ENCODE measurements at regions not wholly inside any gene's neighbourhood (a gene's known extent, or its start where the extent isn't known, plus 50 kb on each side); places are given as distances from the start of the nearest gene placed in this dataset.

GRCh38 chr5:125550274-125550673, 803.8 kb upstream of the ZNF608 start:
- no peak for DNase-seq (ENCODE audit: low read depth, low spot score)
- no peaks in the 10 kb centered on the region for H3K36me3 ChIP-seq (ENCODE audit: control insufficient read depth, insufficient read depth, low read length)
- no TSS peak for BruUV-seq (replicated peaks)
- peaks cover 7% of the 10 kb centered on the region; the same call in 1 of the 2 replicates for H3K9me3 ChIP-seq (ENCODE audit: control insufficient read depth, insufficient read depth, low read depth, low read length)
- no peak overlapping the region for H3K4me3 ChIP-seq (ENCODE audit: low read depth in 2 of 2, low read length in 2 of 2)
- peak; percentile 79 for ATAC-seq
- CTCF ChIA-PET: no interaction called here
- POLR2A ChIA-PET: interaction anchor here (0.5 to 0.6 kb wide), 3 partner anchors 10 to 530 kb away, joined by 3 read pairs; no protein-coding TSS in a partner anchor
- H3K27ac ChIP-seq (ENCODE audit: low read length): peak overlapping the region; percentile 94
- no peaks in the 10 kb centered on the region for H3K27me3 ChIP-seq (ENCODE audit: control insufficient read depth, insufficient read depth, low read length)
- intact Hi-C loops (cut with micrococcal nuclease; ENCODE audit: unreplicated experiment): no loop called here
- no peak for TF ChIP-seq REST (IDR thresholded peaks at IDR 0.05; ENCODE audit: insufficient read depth in 1 of 2, low read depth in 2 of 2, low read length in 1 of 2)
- TF ChIP-seq POLR2AphosphoS5 (IDR thresholded peaks at IDR 0.05; ENCODE audit: low read depth, low read length): peak; percentile 72; the same call in 1 of the 2 replicates
- TF ChIP-seq SIN3A (IDR thresholded peaks at IDR 0.05; ENCODE audit: borderline replicate concordance, insufficient read depth, low read depth, low read length): no peak
- TF ChIP-seq TCF7L2 (IDR thresholded peaks at IDR 0.05; ENCODE audit: low read depth, low read length): peak; percentile 86
- in situ Hi-C loops (cut with HindIII; ENCODE audit: low pct_unique_long_range_greater_than_20kb, low sequenced_read_pairs): no loop called here
- H3K4me1 ChIP-seq (ENCODE audit: control insufficient read depth, insufficient read depth, low read length): peaks cover 29% of the 10 kb centered on the region

- intact Hi-C loops (cut with micrococcal nuclease; ENCODE audit: unreplicated experiment): no loop called here
- Histone ChIP-seq H3K9me3 (ENCODE audit: control insufficient read depth, insufficient read depth, low read depth, low read length) (peaks cover 2% of the 10 kb centered on the region; the same call in 1 of the 2 replicates), H3K4me1 (ENCODE audit: control insufficient read depth, insufficient read depth, low read length) (peaks cover 29% of the 10 kb centered on the region), H3K27me3 (ENCODE audit: control insufficient read depth, insufficient read depth, low read length) (no peaks in the 10 kb centered on the region), H3K4me3 (ENCODE audit: low read depth in 2 of 2, low read length in 2 of 2) (no peak overlapping the region), H3K36me3 (ENCODE audit: control insufficient read depth, insufficient read depth, low read length) (no peaks in the 10 kb centered on the region), H3K27ac (ENCODE audit: low read length) (peak overlapping the region; percentile 94)
- TF ChIP-seq TCF7L2 (IDR thresholded peaks at IDR 0.05; ENCODE audit: low read depth, low read length): no peak
- TF ChIP-seq POLR2AphosphoS5 (IDR thresholded peaks at IDR 0.05; ENCODE audit: low read depth, low read length): no peak
- TF ChIP-seq SIN3A (IDR thresholded peaks at IDR 0.05; ENCODE audit: borderline replicate concordance, insufficient read depth, low read depth, low read length): no peak
- TF ChIP-seq REST (IDR thresholded peaks at IDR 0.05; ENCODE audit: insufficient read depth in 1 of 2, low read depth in 2 of 2, low read length in 1 of 2): no peak
- no peak for TF ChIP-seq CTCF (IDR thresholded peaks at IDR 0.05)
- POLR2A ChIA-PET: interaction anchor here (0.6 kb wide), 1 partner anchor 1052 kb away, joined by 3 read pairs; no protein-coding TSS in a partner anchor
- ATAC-seq (no peak), DNase-seq (ENCODE audit: low read depth, low spot score) (no peak)
- BruUV-seq (replicated peaks): no TSS peak
- CTCF ChIA-PET: no interaction called here
- in situ Hi-C loops (cut with HindIII; ENCODE audit: low pct_unique_long_range_greater_than_20kb, low sequenced_read_pairs): no loop called here
Observed at GRCh38 chr5:125551246-125551645, 804.8 kb upstream of the ZNF608 start.
